ENCODE measurements at regions not wholly inside any gene's neighbourhood (a gene's known extent, or its start where the extent isn't known, plus 50 kb on each side); places are given as distances from the start of the nearest gene placed in this dataset.

DNA sequence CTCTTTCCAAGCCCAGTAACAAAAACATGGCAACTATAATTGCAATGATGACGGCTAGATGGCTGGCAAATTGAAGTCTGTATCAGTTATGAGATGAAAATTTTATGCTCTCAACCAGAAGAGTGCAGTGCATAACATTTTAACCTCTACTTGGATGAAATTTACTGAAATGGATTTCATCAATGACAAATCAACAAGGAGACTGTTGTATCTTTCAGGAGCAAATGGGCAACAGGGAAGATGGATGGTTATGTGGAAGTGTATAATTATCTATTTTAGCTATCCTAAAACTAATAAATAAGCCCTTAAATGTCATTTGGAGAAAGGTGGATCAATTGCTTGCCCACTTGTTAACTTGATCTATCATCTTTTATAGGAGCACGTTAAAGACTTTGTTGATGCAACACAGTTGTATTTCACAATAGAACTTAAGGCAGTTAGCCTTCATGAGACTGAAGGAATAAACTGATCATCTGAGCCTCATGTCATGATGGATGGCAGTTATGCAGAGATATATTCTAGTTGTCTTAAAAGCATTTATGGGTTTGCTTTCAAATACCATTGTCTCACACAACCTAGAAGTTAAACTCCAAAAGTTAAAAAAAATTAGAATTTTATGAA, 315.1 kb upstream of the TBC1D5 start:
- H4K20me1 ChIP-seq (ENCODE audit: control insufficient read depth, insufficient read depth, low read depth, low read length) = no peaks in the 10 kb centered on the region
- no peak for TF ChIP-seq EZH2phosphoT487 (IDR thresholded peaks at IDR 0.05; ENCODE audit: borderline replicate concordance, low read length)
- TF ChIP-seq, protein P1, sequence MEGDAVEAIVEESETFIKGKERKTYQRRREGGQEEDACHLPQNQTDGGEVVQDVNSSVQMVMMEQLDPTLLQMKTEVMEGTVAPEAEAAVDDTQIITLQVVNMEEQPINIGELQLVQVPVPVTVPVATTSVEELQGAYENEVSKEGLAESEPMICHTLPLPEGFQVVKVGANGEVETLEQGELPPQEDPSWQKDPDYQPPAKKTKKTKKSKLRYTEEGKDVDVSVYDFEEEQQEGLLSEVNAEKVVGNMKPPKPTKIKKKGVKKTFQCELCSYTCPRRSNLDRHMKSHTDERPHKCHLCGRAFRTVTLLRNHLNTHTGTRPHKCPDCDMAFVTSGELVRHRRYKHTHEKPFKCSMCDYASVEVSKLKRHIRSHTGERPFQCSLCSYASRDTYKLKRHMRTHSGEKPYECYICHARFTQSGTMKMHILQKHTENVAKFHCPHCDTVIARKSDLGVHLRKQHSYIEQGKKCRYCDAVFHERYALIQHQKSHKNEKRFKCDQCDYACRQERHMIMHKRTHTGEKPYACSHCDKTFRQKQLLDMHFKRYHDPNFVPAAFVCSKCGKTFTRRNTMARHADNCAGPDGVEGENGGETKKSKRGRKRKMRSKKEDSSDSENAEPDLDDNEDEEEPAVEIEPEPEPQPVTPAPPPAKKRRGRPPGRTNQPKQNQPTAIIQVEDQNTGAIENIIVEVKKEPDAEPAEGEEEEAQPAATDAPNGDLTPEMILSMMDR (IDR thresholded peaks at IDR 0.05; ENCODE audit: low read depth, low read length, poor library complexity, severe bottlenecking) = no peak
- H3K79me2 ChIP-seq (ENCODE audit: control insufficient read depth, low read length) = no peaks in the 10 kb centered on the region
- H3K9me3 ChIP-seq (ENCODE audit: control insufficient read depth, insufficient read depth, low read length) = no peaks in the 10 kb centered on the region
- H3K36me3 ChIP-seq (ENCODE audit: control insufficient read depth, low read length) = no peaks in the 10 kb centered on the region
- no peak overlapping the region for H3K4me2 ChIP-seq (ENCODE audit: low read length)
- H3K27me3 ChIP-seq (ENCODE audit: control insufficient read depth, low read length) = no peaks in the 10 kb centered on the region
- no peaks in the 10 kb centered on the region for H3K9me2 ChIP-seq (replicated peaks; ENCODE audit: control insufficient read depth, low read length)
- no peaks in the 10 kb centered on the region for H3K4me1 ChIP-seq (ENCODE audit: control insufficient read depth, low read length)
- H3K4me3 ChIP-seq (ENCODE audit: low read length) = no peak overlapping the region
- H3K27ac ChIP-seq (ENCODE audit: low read depth, low read length) = no peak overlapping the region
- H3F3A ChIP-seq (ENCODE audit: control insufficient read depth, insufficient read depth) = no peaks in the 10 kb centered on the region

DNA sequence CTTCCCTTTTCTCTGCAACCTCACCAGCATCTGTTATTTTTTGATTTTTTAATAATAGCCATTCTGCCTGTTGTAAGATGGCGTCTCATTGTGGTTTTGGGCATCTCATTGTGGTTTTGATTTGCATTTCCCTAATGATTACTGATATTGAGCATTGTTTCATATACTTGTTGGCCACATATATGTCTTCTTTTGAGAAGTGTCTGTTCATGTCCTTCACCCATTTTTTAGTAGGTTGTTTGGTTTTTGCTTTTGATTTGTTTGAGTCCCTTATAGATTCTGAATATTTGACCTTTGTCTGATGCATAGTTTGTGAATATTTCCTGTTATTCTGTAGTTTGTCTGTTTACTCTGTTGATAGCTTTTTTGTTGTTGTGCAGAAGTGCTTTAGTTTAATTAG, 312.2 kb upstream of the TBC1D5 start:
- Histone ChIP-seq H3F3A (ENCODE audit: control insufficient read depth, insufficient read depth) (no peaks in the 10 kb centered on the region), H3K9me2 (replicated peaks; ENCODE audit: control insufficient read depth, low read length) (no peaks in the 10 kb centered on the region), H3K4me1 (ENCODE audit: control insufficient read depth, low read length) (no peaks in the 10 kb centered on the region), H3K27me3 (ENCODE audit: control insufficient read depth, low read length) (no peaks in the 10 kb centered on the region), H3K4me3 (ENCODE audit: low read length) (no peak overlapping the region), H3K4me2 (ENCODE audit: low read length) (no peak overlapping the region), H4K20me1 (ENCODE audit: control insufficient read depth, insufficient read depth, low read depth, low read length) (no peaks in the 10 kb centered on the region), H3K36me3 (ENCODE audit: control insufficient read depth, low read length) (no peaks in the 10 kb centered on the region), H3K79me2 (ENCODE audit: control insufficient read depth, low read length) (no peaks in the 10 kb centered on the region), H3K27ac (ENCODE audit: low read depth, low read length) (no peak overlapping the region), H3K9me3 (ENCODE audit: control insufficient read depth, insufficient read depth, low read length) (no peaks in the 10 kb centered on the region)
- TF ChIP-seq EZH2phosphoT487 (IDR thresholded peaks at IDR 0.05; ENCODE audit: borderline replicate concordance, low read length) = no peak
- TF ChIP-seq, protein P1 (IDR thresholded peaks at IDR 0.05; ENCODE audit: low read depth, low read length, poor library complexity, severe bottlenecking) = no peak

DNA sequence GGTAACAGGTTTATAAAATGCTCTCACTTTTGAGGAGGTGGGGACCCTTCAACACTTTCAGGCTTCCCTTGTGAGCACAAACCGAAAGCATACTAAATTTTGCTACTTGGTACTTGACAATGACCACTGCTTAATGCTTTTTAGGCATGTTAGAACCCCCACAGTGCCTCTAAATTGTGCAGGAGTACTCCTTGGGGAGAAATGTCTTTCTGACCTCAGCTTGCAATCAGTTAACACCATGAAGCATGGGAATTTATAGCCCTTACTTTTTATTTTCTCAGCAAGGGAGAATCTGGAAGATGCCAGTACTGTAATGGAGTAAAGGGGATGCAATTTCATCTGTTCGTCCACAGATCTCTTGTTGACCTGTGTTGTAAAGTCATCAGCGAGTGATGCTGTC, 308.9 kb upstream of the TBC1D5 start:
- H3K4me2 ChIP-seq (ENCODE audit: low read length) = no peak overlapping the region
- H3K27me3 ChIP-seq (ENCODE audit: control insufficient read depth, low read length) = no peaks in the 10 kb centered on the region
- H3K9me3 ChIP-seq (ENCODE audit: control insufficient read depth, insufficient read depth, low read length) = no peaks in the 10 kb centered on the region
- H3K27ac ChIP-seq (ENCODE audit: low read depth, low read length) = no peak overlapping the region
- no peaks in the 10 kb centered on the region for H3K36me3 ChIP-seq (ENCODE audit: control insufficient read depth, low read length)
- H4K20me1 ChIP-seq (ENCODE audit: control insufficient read depth, insufficient read depth, low read depth, low read length) = no peaks in the 10 kb centered on the region
- no peaks in the 10 kb centered on the region for H3K79me2 ChIP-seq (ENCODE audit: control insufficient read depth, low read length)
- no peaks in the 10 kb centered on the region for H3K4me1 ChIP-seq (ENCODE audit: control insufficient read depth, low read length)
- H3F3A ChIP-seq (ENCODE audit: control insufficient read depth, insufficient read depth) = no peaks in the 10 kb centered on the region
- no peak for TF ChIP-seq EZH2phosphoT487 (IDR thresholded peaks at IDR 0.05; ENCODE audit: borderline replicate concordance, low read length)
- TF ChIP-seq, protein P1 (IDR thresholded peaks at IDR 0.05; ENCODE audit: low read depth, low read length, poor library complexity, severe bottlenecking) = no peak
- H3K4me3 ChIP-seq (ENCODE audit: low read length) = no peak overlapping the region
- no peaks in the 10 kb centered on the region for H3K9me2 ChIP-seq (replicated peaks; ENCODE audit: control insufficient read depth, low read length)
